ENCODE measurements at regions not wholly inside any gene's neighbourhood (a gene's known extent, or its start where the extent isn't known, plus 50 kb on each side); places are given as distances from the start of the nearest gene placed in this dataset.

DNA sequence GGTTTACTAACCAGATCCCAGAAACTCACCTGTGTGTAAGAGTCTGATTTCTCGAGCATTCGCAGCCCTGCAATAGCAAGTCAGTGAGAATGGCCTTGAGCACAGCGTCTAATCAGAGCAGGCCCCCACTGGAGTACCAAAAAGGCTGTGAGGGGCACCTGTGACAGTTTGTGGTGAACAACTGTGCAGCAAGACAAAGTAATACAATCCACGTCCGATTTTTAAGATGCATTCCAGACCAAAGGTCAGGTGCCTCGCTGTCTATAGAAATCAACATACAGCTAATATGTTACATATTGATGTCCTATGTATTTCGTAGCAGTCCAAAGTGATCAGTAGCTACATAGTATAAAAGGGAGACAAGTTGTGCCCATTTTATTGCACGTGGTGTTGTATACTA, 55.7 kb upstream of the BOD1 start:
- no peak overlapping the region for H2AFZ ChIP-seq (ENCODE audit: low read length)
- H3K4me1 ChIP-seq (ENCODE audit: insufficient read depth, low read length), result peaks cover 43% of the 10 kb centered on the region
- peak overlapping the region; percentile 33; the same call in 1 of the 2 replicates for H3K4me2 ChIP-seq (ENCODE audit: low read depth, low read length)
- FAIRE-seq, result no peak
- H3K9me3 ChIP-seq (ENCODE audit: low read length), result peaks cover 14% of the 10 kb centered on the region; the same call in 1 of the 2 replicates
- intact Hi-C loops (cut with micrococcal nuclease; ENCODE audit: unreplicated experiment) (loop anchor here (5.0 kb wide), 1 partner anchor 50 kb away; no protein-coding TSS in a partner anchor), in situ Hi-C loops (cut with HindIII; ENCODE audit: extremely low pct_ligation_motif_present, low pct_unique_long_range_greater_than_20kb) (no loop called here)
- no peaks in the 10 kb centered on the region for H3K27me3 ChIP-seq (ENCODE audit: control insufficient read depth in 1 of 2, insufficient read depth in 2 of 2, low read length in 2 of 2)
- H3K9ac ChIP-seq (ENCODE audit: insufficient read depth, low read depth, low read length), result no peak overlapping the region
- DNase-seq (ENCODE audit: low spot score), result peak; percentile 22
- H3K4me3 ChIP-seq (replicated peaks in 1 of 3; ENCODE audit: insufficient read depth in 1 of 3, low read depth in 2 of 3, low read length in 3 of 3), result no peak overlapping the region
- no TSS peak for BruUV-seq (replicated peaks)
- WGBS (ENCODE audit: low lambda C conversion rate), result 33% methylated on average over 7 of the region's 8 CpGs
- TF ChIP-seq MYNN (CRISPR knock-in tag; IDR thresholded peaks at IDR 0.05; ENCODE audit: low read depth) (no peak), GATAD2A (CRISPR knock-in tag; IDR thresholded peaks at IDR 0.05) (peak; percentile 19; the same call in 1 of the 2 replicates)
- no peak overlapping the region for H3K27ac ChIP-seq (ENCODE audit: extremely low read length, insufficient read depth, low read length)
- H3K36me3 ChIP-seq (replicated peaks in 1 of 2; ENCODE audit: control insufficient read depth in 1 of 2, insufficient read depth in 2 of 2, low read length in 2 of 2), result no peaks in the 10 kb centered on the region
- no peak for ATAC-seq
- POLR2A ChIA-PET, result interaction anchor here (1.7 kb wide), 1 partner anchor 154 kb away, joined by 4 read pairs; no protein-coding TSS in a partner anchor
- no peaks in the 10 kb centered on the region for H4K20me1 ChIP-seq (ENCODE audit: insufficient read depth, low read length)
- H3K79me2 ChIP-seq (ENCODE audit: insufficient read depth, low read length), result no peaks in the 10 kb centered on the region
- CTCF ChIA-PET (ENCODE audit: low intra/inter-chr PET ratio, low total read pairs), result no interaction called here

DNA sequence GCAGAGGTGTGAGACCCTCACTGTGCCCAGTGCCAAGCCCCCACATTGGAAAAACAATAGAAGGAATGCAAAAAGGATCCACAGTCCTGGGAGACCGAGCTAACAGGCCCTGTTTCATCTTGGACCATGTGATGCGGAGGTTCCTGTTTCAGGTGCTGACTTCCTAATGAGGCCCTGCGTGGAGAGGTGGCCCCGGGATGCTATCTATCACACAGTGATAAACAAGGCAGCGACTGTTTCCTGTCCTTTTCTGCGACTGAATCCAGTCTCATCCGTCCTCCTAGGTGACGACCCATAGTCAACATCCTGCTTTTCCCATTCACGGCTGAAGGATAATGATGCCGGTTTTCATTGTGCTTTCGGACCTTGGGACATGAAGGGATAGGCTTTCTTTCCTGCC, 56.4 kb upstream of the BOD1 start:
- no peak for FAIRE-seq
- WGBS (ENCODE audit: low lambda C conversion rate), result 76% methylated on average over 11 of the region's 11 CpGs
- Histone ChIP-seq H3K4me1 (ENCODE audit: insufficient read depth, low read length) (peaks cover 43% of the 10 kb centered on the region), H4K20me1 (ENCODE audit: insufficient read depth, low read length) (no peaks in the 10 kb centered on the region), H3K27me3 (ENCODE audit: control insufficient read depth in 1 of 2, insufficient read depth in 2 of 2, low read length in 2 of 2) (no peaks in the 10 kb centered on the region), H3K36me3 (replicated peaks in 1 of 2; ENCODE audit: control insufficient read depth in 1 of 2, insufficient read depth in 2 of 2, low read length in 2 of 2) (no peaks in the 10 kb centered on the region), H3K9me3 (ENCODE audit: low read length) (peaks cover 14% of the 10 kb centered on the region; the same call in 1 of the 2 replicates), H2AFZ (ENCODE audit: low read length) (no peak overlapping the region), H3K27ac (ENCODE audit: extremely low read length, insufficient read depth, low read length) (no peak overlapping the region), H3K4me2 (ENCODE audit: low read depth, low read length) (peak overlapping the region; percentile 4; the same call in 1 of the 2 replicates), H3K4me3 (replicated peaks in 1 of 3; ENCODE audit: insufficient read depth in 1 of 3, low read depth in 2 of 3, low read length in 3 of 3) (no peak overlapping the region), H3K9ac (ENCODE audit: insufficient read depth, low read depth, low read length) (no peak overlapping the region), H3K79me2 (ENCODE audit: insufficient read depth, low read length) (no peaks in the 10 kb centered on the region)
- no peak for DNase-seq (ENCODE audit: low spot score)
- ATAC-seq, result no peak
- no TSS peak for BruUV-seq (replicated peaks)
- in situ Hi-C loops (cut with HindIII; ENCODE audit: extremely low pct_ligation_motif_present, low pct_unique_long_range_greater_than_20kb), result no loop called here
- intact Hi-C loops (cut with micrococcal nuclease; ENCODE audit: unreplicated experiment), result loop anchor here (5.0 kb wide), 1 partner anchor 51 kb away; no protein-coding TSS in a partner anchor
- ChIA-PET POLR2A (interaction anchor here (1.0 kb wide), 1 partner anchor 17 kb away, joined by 3 read pairs; no protein-coding TSS in a partner anchor), CTCF (ENCODE audit: low intra/inter-chr PET ratio, low total read pairs) (no interaction called here)
- TF ChIP-seq, protein P1, sequence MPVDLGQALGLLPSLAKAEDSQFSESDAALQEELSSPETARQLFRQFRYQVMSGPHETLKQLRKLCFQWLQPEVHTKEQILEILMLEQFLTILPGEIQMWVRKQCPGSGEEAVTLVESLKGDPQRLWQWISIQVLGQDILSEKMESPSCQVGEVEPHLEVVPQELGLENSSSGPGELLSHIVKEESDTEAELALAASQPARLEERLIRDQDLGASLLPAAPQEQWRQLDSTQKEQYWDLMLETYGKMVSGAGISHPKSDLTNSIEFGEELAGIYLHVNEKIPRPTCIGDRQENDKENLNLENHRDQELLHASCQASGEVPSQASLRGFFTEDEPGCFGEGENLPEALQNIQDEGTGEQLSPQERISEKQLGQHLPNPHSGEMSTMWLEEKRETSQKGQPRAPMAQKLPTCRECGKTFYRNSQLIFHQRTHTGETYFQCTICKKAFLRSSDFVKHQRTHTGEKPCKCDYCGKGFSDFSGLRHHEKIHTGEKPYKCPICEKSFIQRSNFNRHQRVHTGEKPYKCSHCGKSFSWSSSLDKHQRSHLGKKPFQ (CRISPR knock-in tag; IDR thresholded peaks at IDR 0.05; ENCODE audit: insufficient replicate concordance), result no peak
- TF ChIP-seq, protein P2, sequence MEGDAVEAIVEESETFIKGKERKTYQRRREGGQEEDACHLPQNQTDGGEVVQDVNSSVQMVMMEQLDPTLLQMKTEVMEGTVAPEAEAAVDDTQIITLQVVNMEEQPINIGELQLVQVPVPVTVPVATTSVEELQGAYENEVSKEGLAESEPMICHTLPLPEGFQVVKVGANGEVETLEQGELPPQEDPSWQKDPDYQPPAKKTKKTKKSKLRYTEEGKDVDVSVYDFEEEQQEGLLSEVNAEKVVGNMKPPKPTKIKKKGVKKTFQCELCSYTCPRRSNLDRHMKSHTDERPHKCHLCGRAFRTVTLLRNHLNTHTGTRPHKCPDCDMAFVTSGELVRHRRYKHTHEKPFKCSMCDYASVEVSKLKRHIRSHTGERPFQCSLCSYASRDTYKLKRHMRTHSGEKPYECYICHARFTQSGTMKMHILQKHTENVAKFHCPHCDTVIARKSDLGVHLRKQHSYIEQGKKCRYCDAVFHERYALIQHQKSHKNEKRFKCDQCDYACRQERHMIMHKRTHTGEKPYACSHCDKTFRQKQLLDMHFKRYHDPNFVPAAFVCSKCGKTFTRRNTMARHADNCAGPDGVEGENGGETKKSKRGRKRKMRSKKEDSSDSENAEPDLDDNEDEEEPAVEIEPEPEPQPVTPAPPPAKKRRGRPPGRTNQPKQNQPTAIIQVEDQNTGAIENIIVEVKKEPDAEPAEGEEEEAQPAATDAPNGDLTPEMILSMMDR (CRISPR knock-in tag; IDR thresholded peaks at IDR 0.05), result no peak
- TF ChIP-seq, protein P3, sequence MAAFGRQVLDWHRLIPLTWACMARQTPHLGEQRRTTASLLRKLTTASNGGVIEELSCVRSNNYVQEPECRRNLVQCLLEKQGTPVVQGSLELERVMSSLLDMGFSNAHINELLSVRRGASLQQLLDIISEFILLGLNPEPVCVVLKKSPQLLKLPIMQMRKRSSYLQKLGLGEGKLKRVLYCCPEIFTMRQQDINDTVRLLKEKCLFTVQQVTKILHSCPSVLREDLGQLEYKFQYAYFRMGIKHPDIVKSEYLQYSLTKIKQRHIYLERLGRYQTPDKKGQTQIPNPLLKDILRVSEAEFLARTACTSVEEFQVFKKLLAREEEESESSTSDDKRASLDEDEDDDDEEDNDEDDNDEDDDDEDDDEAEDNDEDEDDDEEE (CRISPR knock-in tag; IDR thresholded peaks at IDR 0.05), result no peak
- TF ChIP-seq ERF (CRISPR knock-in tag; IDR thresholded peaks at IDR 0.05) (no peak), PHF21A (CRISPR knock-in tag; IDR thresholded peaks at IDR 0.05) (no peak), ZSCAN22 (CRISPR knock-in tag; IDR thresholded peaks at IDR 0.05) (no peak), MED8 (CRISPR knock-in tag; IDR thresholded peaks at IDR 0.05; ENCODE audit: insufficient replicate concordance) (no peak)

Measured in HepG2 (cell line).